ENCODE measurements at regions not wholly inside any gene's neighbourhood (a gene's known extent, or its start where the extent isn't known, plus 50 kb on each side); places are given as distances from the start of the nearest gene placed in this dataset.
"Not testable (repeated sequence)": the region's sequence is repeated elsewhere in the genome, so short reads cannot be mapped to it uniquely, and the experiment has no call there.

GRCh38 chr22:48060266-48060665, 1297.8 kb downstream of the TBC1D22A start:
- Histone ChIP-seq H3K27me3 (ENCODE audit: control insufficient read depth, insufficient read depth, low read length) (no peaks in the 10 kb centered on the region; the same call in 1 of the 2 replicates), H3K36me3 (ENCODE audit: control insufficient read depth, insufficient read depth, low read length) (no peaks in the 10 kb centered on the region), H3K4me3 (ENCODE audit: low read depth in 2 of 2, low read length in 2 of 2) (no peak overlapping the region), H3K4me1 (ENCODE audit: control insufficient read depth, insufficient read depth, low read length) (no peaks in the 10 kb centered on the region), H3K9me3 (ENCODE audit: control insufficient read depth, insufficient read depth, low read depth, low read length) (no peaks in the 10 kb centered on the region), H3K27ac (ENCODE audit: low read length) (no peak overlapping the region)
- ChIA-PET CTCF (no interaction called here), POLR2A (no interaction called here)
- no peak for ATAC-seq
- no TSS peak for BruUV-seq (replicated peaks)
- intact Hi-C loops (cut with micrococcal nuclease; ENCODE audit: unreplicated experiment) = no loop called here
- in situ Hi-C loops (cut with HindIII; ENCODE audit: low pct_unique_long_range_greater_than_20kb, low sequenced_read_pairs) = no loop called here
- no peak for DNase-seq (ENCODE audit: low read depth, low spot score)
- TF ChIP-seq, protein P1, sequence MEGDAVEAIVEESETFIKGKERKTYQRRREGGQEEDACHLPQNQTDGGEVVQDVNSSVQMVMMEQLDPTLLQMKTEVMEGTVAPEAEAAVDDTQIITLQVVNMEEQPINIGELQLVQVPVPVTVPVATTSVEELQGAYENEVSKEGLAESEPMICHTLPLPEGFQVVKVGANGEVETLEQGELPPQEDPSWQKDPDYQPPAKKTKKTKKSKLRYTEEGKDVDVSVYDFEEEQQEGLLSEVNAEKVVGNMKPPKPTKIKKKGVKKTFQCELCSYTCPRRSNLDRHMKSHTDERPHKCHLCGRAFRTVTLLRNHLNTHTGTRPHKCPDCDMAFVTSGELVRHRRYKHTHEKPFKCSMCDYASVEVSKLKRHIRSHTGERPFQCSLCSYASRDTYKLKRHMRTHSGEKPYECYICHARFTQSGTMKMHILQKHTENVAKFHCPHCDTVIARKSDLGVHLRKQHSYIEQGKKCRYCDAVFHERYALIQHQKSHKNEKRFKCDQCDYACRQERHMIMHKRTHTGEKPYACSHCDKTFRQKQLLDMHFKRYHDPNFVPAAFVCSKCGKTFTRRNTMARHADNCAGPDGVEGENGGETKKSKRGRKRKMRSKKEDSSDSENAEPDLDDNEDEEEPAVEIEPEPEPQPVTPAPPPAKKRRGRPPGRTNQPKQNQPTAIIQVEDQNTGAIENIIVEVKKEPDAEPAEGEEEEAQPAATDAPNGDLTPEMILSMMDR (IDR thresholded peaks at IDR 0.05) = no peak
- TF ChIP-seq SIN3A (IDR thresholded peaks at IDR 0.05; ENCODE audit: borderline replicate concordance, insufficient read depth, low read depth, low read length) (no peak), POLR2AphosphoS5 (IDR thresholded peaks at IDR 0.05; ENCODE audit: low read depth, low read length) (no peak), TCF7L2 (IDR thresholded peaks at IDR 0.05; ENCODE audit: low read depth, low read length) (no peak), REST (IDR thresholded peaks at IDR 0.05; ENCODE audit: insufficient read depth in 1 of 2, low read depth in 2 of 2, low read length in 1 of 2) (no peak)

DNA sequence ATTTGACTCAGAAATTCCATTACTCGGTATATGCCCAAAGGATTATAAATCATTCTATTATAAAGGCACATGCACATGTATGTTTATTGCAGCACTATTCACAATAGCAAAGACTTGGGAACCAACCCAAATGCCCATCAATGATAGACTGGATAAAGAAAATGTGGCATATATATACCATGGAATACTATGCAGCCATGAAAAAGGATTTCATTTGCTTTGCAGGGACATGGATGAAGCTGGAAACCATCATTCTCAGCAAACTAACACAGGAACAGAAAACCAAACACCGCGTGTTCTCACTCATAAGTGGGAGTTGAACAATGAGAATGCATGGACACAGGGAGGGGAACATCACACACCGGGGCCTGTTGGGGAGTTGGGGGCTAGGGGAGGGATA, 1297.1 kb downstream of the TBC1D22A start:
- CTCF ChIA-PET; DNase-seq (ENCODE audit: low read depth, low spot score); H3K4me1 ChIP-seq (ENCODE audit: control insufficient read depth, insufficient read depth, low read length); ATAC-seq; H3K36me3 ChIP-seq (ENCODE audit: control insufficient read depth, insufficient read depth, low read length); in situ Hi-C loops (cut with HindIII; ENCODE audit: low pct_unique_long_range_greater_than_20kb, low sequenced_read_pairs); H3K4me3 ChIP-seq (ENCODE audit: low read depth in 2 of 2, low read length in 2 of 2); POLR2A ChIA-PET; H3K9me3 ChIP-seq (ENCODE audit: control insufficient read depth, insufficient read depth, low read depth, low read length); intact Hi-C loops (cut with micrococcal nuclease; ENCODE audit: unreplicated experiment); H3K27ac ChIP-seq (ENCODE audit: low read length); H3K27me3 ChIP-seq (ENCODE audit: control insufficient read depth, insufficient read depth, low read length); BruUV-seq (replicated peaks): not testable (repeated sequence)

- Histone ChIP-seq H3K9me3 (ENCODE audit: control insufficient read depth, insufficient read depth, low read depth, low read length) (no peaks in the 10 kb centered on the region), H3K4me1 (ENCODE audit: control insufficient read depth, insufficient read depth, low read length) (no peaks in the 10 kb centered on the region), H3K36me3 (ENCODE audit: control insufficient read depth, insufficient read depth, low read length) (no peaks in the 10 kb centered on the region), H3K27me3 (ENCODE audit: control insufficient read depth, insufficient read depth, low read length) (no peaks in the 10 kb centered on the region), H3K4me3 (ENCODE audit: low read depth in 2 of 2, low read length in 2 of 2) (no peak overlapping the region), H3K27ac (ENCODE audit: low read length) (no peak overlapping the region)
- TF ChIP-seq REST (IDR thresholded peaks at IDR 0.05; ENCODE audit: insufficient read depth in 1 of 2, low read depth in 2 of 2, low read length in 1 of 2) = no peak
- TF ChIP-seq TCF7L2 (IDR thresholded peaks at IDR 0.05; ENCODE audit: low read depth, low read length) = no peak
- TF ChIP-seq SIN3A (IDR thresholded peaks at IDR 0.05; ENCODE audit: borderline replicate concordance, insufficient read depth, low read depth, low read length) = no peak
- TF ChIP-seq POLR2AphosphoS5 (IDR thresholded peaks at IDR 0.05; ENCODE audit: low read depth, low read length) = no peak
- TF ChIP-seq, protein P1 (IDR thresholded peaks at IDR 0.05) = no peak
- POLR2A ChIA-PET = no interaction called here
- no TSS peak for BruUV-seq (replicated peaks)
- CTCF ChIA-PET = no interaction called here
- ATAC-seq = no peak
- DNase-seq (ENCODE audit: low read depth, low spot score) = no peak
- in situ Hi-C loops (cut with HindIII; ENCODE audit: low pct_unique_long_range_greater_than_20kb, low sequenced_read_pairs) (no loop called here), intact Hi-C loops (cut with micrococcal nuclease; ENCODE audit: unreplicated experiment) (no loop called here)
Measured at GRCh38 chr22:48057116-48057835, 1294.8 kb downstream of the TBC1D22A start.

Measured in Panc1 (cell line).